OCI-LY7 (cell line): ENCODE measurements at regions not wholly inside any gene's neighbourhood (a gene's known extent, or its start where the extent isn't known, plus 50 kb on each side); places are given as distances from the start of the nearest gene placed in this dataset.

ENCODE experiments used
- CTCF ChIP-seq: fragments of 200-600 bp; sonication (generic); conservative IDR thresholded peaks from 2 replicates; pipeline ENCODE4 v1.5.1; 2014; ENCODE audit warnings: mild to moderate bottlenecking, antibody characterized with exemption, low read length, moderate library complexity, mixed read lengths
- EZH2phosphoT487 ChIP-seq: fragments of 200-600 bp; sonication (generic); IDR thresholded peaks from 2 replicates; pipeline ENCODE4 v1.6.1; 2018; ENCODE audit warnings: low read depth, borderline replicate concordance, mild to moderate bottlenecking, mixed run types, antibody characterized with exemption, low read length, moderate library complexity, mixed read lengths

DNA sequence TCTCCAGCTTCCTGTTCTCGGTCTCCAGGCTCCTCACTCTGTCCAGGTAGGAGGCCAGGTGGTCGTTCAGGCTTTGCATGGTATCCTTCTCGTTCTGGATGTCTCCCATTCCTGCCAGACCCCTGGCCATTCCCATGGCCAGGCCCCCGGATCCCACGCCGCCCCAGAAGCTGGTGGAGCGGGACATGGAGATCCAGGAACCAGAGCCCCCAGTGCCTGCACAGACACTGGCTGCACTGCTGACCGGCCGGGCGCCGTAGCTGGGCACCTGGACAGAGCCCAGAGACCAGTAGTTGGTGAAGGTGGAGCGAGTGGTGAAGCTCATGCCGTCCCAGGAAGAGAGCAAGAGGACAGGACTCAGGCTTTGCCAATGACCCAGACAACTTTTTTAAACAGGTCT lies 129.1 kb upstream of the WDR75 start:
- TF ChIP-seq CTCF (no peak), EZH2phosphoT487 (no peak)
